ENCODE measurements at regions not wholly inside any gene's neighbourhood (a gene's known extent, or its start where the extent isn't known, plus 50 kb on each side); places are given as distances from the start of the nearest gene placed in this dataset.

- FAIRE-seq, result no peak
- no peak for DNase-seq (ENCODE audit: insufficient read length, low spot score)
Measured at GRCh38 chr5:141753143-141753970, 71.3 kb upstream of the ARAP3 start.

DNA sequence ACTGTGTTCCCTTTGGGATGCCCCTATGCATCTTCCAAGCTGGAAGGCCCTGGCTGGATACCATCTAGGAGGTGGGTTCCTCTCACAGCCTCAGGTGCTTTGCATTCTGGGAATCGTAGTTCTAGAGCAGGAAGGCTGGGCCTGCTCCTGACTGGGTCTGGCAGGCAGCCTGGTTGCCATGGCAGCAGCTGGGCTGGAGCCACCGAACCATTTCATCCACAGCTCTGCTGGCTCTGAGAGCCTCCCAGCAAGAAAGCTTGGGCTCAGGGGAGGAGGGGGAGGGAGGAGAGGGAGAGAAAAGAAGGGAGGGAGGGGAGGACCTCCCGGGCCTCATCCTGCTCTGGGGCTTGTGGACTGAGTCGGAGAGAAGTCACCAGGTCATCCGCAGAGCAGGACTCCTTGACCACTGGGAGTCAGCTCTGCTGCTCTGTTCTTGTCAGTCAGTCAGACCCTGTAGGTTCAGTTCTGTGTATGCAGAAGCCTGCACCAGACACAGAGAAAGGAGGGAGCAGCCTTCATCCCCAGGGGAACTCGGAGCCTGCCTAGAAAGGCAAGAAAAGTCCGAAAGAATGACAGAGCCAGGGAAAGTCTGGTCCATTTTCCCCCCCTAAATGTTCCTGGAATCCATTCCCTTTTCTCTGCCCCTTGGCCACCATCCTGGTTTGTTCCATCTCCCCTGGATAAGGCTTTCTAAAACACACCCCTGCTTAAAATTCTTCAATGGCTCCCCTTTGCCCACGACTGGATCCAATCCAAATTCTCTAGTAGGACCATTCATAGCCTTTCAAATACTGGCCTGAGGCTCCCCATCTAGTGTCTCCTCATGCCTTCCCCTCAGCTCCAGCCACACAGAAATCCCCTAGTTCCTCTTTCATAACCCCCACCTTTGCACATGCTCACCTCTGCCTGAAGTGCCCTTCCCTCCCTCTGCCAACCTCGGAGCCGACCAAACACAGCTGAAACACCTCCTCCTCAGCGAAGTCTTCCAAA is 65.4 kb upstream of the ARAP3 start:
- no peak for FAIRE-seq
- no peak for DNase-seq (ENCODE audit: insufficient read length, low spot score)

- DNase-seq (ENCODE audit: insufficient read length, low spot score), result no peak
- FAIRE-seq, result no peak
Measured at GRCh38 chr5:141746395-141746794, 64.4 kb upstream of the ARAP3 start.

DNA sequence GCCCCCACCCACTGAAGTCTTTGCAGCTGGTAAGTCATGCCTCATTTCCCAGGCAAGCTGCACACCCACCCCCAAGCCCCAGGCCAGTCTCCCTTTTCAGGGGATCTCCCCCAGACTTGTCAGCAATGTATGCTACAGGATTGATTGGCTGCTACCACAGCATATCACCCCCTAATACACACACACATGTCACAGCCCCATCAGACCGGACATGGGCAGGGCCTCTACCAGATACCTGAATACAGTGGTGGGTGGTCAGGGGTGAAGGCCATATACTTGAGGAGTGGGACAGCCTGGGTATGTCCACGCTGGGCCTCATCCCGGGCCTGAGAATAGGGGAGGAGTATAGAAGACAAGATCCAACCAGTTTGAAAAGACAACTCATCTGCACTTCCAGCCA is 63.4 kb upstream of the ARAP3 start:
- DNase-seq (ENCODE audit: insufficient read length, low spot score), result no peak
- FAIRE-seq, result no peak

GRCh38 chr5:141743866-141744272 is 61.8 kb upstream of the ARAP3 start:
- no peak for FAIRE-seq
- no peak for DNase-seq (ENCODE audit: insufficient read length, low spot score)

- FAIRE-seq (no peak), DNase-seq (ENCODE audit: insufficient read length, low spot score) (peak; percentile 28)
Measured at GRCh38 chr5:141742866-141743851, 61.1 kb upstream of the ARAP3 start.

DNA sequence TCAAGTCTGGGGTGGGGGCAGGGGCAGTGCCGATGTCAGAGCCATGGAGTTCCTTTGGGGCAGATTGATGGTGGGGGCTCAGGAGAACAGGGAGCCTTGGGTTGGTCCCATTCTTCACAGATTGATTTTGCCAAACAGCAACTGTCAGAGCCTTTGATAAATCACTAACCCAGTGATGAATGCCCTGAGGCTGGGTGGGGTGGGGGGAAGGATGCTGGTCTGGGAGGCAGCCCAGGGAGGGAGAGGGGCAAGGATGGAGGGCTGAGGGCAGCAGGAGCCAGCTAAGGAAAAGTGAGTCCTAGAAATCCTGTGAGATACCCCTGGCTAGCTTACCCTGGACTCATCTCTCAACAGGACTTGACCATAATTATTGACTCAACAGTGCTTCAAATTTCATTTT is 60.1 kb upstream of the ARAP3 start:
- DNase-seq (ENCODE audit: insufficient read length, low spot score), result no peak
- no peak for FAIRE-seq

DNA sequence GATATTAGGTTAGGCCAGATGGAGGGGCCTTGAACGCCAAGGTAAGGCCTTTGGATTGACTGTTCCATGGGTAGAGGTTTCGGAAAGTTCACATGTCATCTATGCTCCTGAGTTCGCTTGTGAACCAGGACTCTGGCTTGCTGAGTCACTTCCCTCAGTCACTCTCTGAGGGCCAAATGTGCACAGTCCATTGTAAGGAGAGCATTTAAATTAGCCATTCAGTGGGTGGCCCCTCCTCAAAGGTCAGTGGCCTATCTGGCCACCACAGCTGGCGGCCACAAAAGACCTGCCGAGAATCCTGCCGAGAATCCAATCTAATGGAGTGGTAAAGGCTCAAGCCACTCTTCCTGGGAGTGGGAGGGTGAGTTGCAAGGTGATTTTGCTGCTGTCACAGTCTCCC is 58.9 kb upstream of the ARAP3 start:
- DNase-seq (ENCODE audit: insufficient read length, low spot score) (no peak), FAIRE-seq (no peak)

DNA sequence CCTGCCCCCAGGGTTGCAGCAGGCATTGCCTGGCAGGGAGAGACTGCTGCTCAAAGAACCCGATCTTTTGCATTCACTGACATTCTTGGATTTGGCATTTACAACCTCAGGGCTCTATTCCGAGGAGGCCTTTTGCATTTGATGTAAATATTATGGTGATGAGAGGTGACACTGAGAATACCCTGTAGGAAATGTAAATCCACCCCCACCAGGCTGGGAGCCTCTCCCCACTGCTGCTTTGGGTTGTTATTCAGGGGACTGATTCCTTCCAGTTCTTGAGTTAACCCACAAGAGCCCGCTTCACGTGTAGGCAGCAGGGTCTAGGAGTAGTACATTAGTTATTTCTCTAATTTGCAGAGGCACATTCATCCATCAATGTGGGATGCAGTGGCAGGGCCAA is 55.5 kb upstream of the ARAP3 start:
- no peak for DNase-seq (ENCODE audit: insufficient read length, low spot score)
- no peak for FAIRE-seq

DNA sequence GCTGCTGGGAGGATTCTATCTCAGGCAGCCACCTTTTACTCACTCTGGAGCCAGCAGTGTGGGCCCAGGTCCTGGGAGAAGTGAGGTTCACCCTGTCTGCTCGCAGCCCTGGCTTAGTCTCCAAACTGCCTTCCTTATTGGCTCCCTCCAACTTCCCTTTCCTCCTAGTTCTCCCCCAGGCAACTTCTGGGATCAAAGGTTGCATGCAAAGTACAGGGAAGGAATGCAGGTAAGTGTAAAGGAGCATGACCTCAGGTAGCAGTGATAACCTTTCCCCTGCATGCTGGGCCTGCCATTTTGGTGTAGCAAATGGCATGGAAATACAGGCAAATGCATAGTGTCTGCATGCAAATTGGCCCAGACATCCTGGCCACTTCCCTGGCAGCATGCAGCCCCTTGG is 53.8 kb upstream of the ARAP3 start:
- DNase-seq (ENCODE audit: insufficient read length, low spot score) (no peak), FAIRE-seq (no peak)

- FAIRE-seq (no peak), DNase-seq (ENCODE audit: insufficient read length, low spot score) (peak; percentile 73)
Measured at GRCh38 chr5:141734501-141735229, 52.6 kb upstream of the ARAP3 start.

- DNase-seq (ENCODE audit: insufficient read length, low spot score) (no peak), FAIRE-seq (no peak)
Measured at GRCh38 chr5:141733198-141733597, 51.2 kb upstream of the ARAP3 start.

DNA sequence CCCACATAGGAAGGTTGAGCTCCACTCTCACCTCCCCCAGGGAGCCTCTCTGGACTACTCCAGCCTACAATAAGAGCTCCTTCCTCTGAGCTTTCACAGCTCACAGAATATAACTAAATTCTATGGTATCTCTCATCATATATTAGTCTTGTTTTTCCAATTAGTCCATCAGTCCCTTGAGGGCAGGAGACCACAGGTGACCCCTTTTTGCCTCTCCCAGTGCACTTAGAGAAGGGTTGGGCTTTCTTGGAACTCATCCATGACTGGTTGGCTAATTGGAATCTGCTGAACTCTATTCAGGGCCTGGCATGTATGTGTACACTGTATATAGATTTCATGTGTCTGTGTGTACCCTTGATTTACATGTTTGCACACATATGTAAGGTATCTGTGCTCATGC is 50.4 kb upstream of the ARAP3 start:
- no peak for DNase-seq (ENCODE audit: insufficient read length, low spot score)
- no peak for FAIRE-seq
